ENCODE measurements at regions not wholly inside any gene's neighbourhood (a gene's known extent, or its start where the extent isn't known, plus 50 kb on each side); places are given as distances from the start of the nearest gene placed in this dataset.
"Not testable (repeated sequence)": the region's sequence is repeated elsewhere in the genome, so short reads cannot be mapped to it uniquely, and the experiment has no call there.

- no peak for DNase-seq
Observed at GRCh38 chr3:70471464-70472342, 159.3 kb upstream of the MDFIC2 start.

GRCh38 chr3:70466096-70466495 lies 153.7 kb upstream of the MDFIC2 start:
- no peak for DNase-seq

GRCh38 chr3:70464876-70465275 lies 152.4 kb upstream of the MDFIC2 start:
- no peak for DNase-seq

- no peak for DNase-seq
Observed at GRCh38 chr3:70464465-70464864, 152.0 kb upstream of the MDFIC2 start.

- not testable (repeated sequence) for DNase-seq
Observed at GRCh38 chr3:70450220-70450619, 137.8 kb upstream of the MDFIC2 start.

GRCh38 chr3:70435422-70435821 lies 123.0 kb upstream of the MDFIC2 start:
- not testable (repeated sequence) for DNase-seq

- no peak for DNase-seq
Observed at GRCh38 chr3:70433091-70433490, 120.7 kb upstream of the MDFIC2 start.

GRCh38 chr3:70431911-70432310 lies 119.5 kb upstream of the MDFIC2 start:
- no peak for DNase-seq

- no peak for DNase-seq
Observed at GRCh38 chr3:70426071-70426470, 113.6 kb upstream of the MDFIC2 start.

- DNase-seq: no peak
Observed at GRCh38 chr3:70421506-70421905, 109.1 kb upstream of the MDFIC2 start.

- no peak for DNase-seq
Observed at GRCh38 chr3:70409018-70409417, 96.6 kb upstream of the MDFIC2 start.

- DNase-seq: no peak
Observed at GRCh38 chr3:70400194-70400593, 87.8 kb upstream of the MDFIC2 start.

GRCh38 chr3:70393881-70394612 lies 81.6 kb upstream of the MDFIC2 start:
- no peak for DNase-seq

GRCh38 chr3:70392227-70392626 lies 79.8 kb upstream of the MDFIC2 start:
- no peak for DNase-seq

- DNase-seq: no peak
Observed at GRCh38 chr3:70387889-70388288, 75.5 kb upstream of the MDFIC2 start.

GRCh38 chr3:70386846-70387245 lies 74.4 kb upstream of the MDFIC2 start:
- no peak for DNase-seq

- DNase-seq: no peak
Observed at GRCh38 chr3:70386043-70386442, 73.6 kb upstream of the MDFIC2 start.

- DNase-seq: no peak
Observed at GRCh38 chr3:70383360-70383831, 71.0 kb upstream of the MDFIC2 start.

- DNase-seq: no peak
Observed at GRCh38 chr3:70374179-70374578, 61.7 kb upstream of the MDFIC2 start.

Measured in activated CD8-positive, alpha-beta memory T cell treated with anti-CD3 and anti-CD28 coated beads, Interleukin-2, amount 50 U/mL, for 48 hours (primary cell).